SK-N-MC (cell line): ENCODE measurements at regions not wholly inside any gene's neighbourhood (a gene's known extent, or its start where the extent isn't known, plus 50 kb on each side); places are given as distances from the start of the nearest gene placed in this dataset.

Experiments
- EZH2 ChIP-seq: fragments of 200-600 bp; sonication (generic); IDR thresholded peaks from one replicate; pipeline ENCODE4 v1.6.1; 2017; ENCODE audit warnings: antibody characterized with exemption
- POLR2AphosphoS5 ChIP-seq: IDR thresholded peaks from 2 replicates; pipeline ENCODE4 v1.6.1; 2012; ENCODE audit warnings: mild to moderate bottlenecking, low read depth, low read length, borderline replicate concordance

GRCh38 chr6:8619853-8620252 is 184.5 kb upstream of the SLC35B3 start:
- TF ChIP-seq POLR2AphosphoS5 (no peak), EZH2 (no peak)
